Kidney epithelial cell (primary cell): ENCODE measurements at regions not wholly inside any gene's neighbourhood (a gene's known extent, or its start where the extent isn't known, plus 50 kb on each side); places are given as distances from the start of the nearest gene placed in this dataset.

Experiments used
- DNase-seq: peaks from one replicate; pipeline ENCODE4 v3.0.0-alpha.2; 2010; ENCODE audit warnings: low read depth
- H3K27me3 ChIP-seq: 2 replicates; pipeline ENCODE4 v1.6.0; 2011; ENCODE audit warnings: low read length; ENCODE audit not compliant: control insufficient read depth, insufficient read depth
- H3K36me3 ChIP-seq: 2 replicates; pipeline ENCODE4 v1.5.1; 2011; ENCODE audit warnings: low read length; ENCODE audit not compliant: control insufficient read depth, insufficient read depth
- H3K4me3 ChIP-seq: 2 replicates; pipeline ENCODE4 v1.5.1; 2011; ENCODE audit warnings: low read depth, mild to moderate bottlenecking, control low read depth, low read length
- TF ChIP-seq, protein P1 (sequence below): IDR thresholded peaks from 2 replicates; pipeline ENCODE4 v1.5.1; 2011; ENCODE audit warnings: mild to moderate bottlenecking, moderate library complexity, low read length, control low read depth, inconsistent platforms; ENCODE audit not compliant: insufficient read depth, poor library complexity, severe bottlenecking

DNA sequence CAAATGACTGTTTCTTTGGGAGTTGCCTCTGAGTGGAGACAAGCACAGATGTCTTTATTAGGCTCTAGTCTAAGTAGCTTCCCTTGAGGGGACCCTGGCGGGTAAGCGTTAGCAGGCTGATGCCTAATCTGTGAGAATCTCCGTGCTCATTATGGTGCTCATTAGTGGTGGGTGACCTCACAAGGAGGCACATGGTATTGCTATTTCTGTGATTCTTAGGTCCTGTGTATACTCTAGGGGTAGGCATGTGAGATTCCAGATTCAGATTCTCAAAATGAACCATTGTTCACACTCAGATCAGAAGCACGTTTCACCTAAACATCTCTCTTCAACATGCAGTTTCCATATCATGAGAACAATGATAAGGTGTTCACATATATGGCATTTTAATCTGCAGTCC is 809.7 kb downstream of the NR2F2 start:
- Histone ChIP-seq H3K27me3 (no peaks in the 10 kb centered on the region), H3K4me3 (no peak overlapping the region), H3K36me3 (no peaks in the 10 kb centered on the region)
- no peak for DNase-seq
- TF ChIP-seq, protein P1, sequence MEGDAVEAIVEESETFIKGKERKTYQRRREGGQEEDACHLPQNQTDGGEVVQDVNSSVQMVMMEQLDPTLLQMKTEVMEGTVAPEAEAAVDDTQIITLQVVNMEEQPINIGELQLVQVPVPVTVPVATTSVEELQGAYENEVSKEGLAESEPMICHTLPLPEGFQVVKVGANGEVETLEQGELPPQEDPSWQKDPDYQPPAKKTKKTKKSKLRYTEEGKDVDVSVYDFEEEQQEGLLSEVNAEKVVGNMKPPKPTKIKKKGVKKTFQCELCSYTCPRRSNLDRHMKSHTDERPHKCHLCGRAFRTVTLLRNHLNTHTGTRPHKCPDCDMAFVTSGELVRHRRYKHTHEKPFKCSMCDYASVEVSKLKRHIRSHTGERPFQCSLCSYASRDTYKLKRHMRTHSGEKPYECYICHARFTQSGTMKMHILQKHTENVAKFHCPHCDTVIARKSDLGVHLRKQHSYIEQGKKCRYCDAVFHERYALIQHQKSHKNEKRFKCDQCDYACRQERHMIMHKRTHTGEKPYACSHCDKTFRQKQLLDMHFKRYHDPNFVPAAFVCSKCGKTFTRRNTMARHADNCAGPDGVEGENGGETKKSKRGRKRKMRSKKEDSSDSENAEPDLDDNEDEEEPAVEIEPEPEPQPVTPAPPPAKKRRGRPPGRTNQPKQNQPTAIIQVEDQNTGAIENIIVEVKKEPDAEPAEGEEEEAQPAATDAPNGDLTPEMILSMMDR: no peak

DNA sequence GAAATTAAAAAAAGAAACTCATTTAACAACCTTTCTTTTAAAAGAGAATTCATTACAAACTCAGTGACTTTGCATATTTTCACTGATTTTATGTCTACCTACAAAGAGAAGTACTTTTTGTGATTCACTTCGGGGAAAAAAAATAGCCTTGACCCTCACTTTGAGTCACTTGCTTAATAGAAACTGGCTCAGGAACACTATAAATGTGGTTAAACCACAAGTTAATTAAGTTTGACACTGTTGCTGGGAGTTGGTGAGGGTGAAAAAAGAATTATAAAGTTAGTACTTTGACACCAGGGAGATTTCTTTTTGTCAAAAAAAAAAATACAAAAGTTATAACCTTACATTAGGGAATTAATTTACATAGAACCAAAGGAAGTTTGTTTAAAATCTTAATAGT is 810.9 kb downstream of the NR2F2 start:
- DNase-seq: peak; percentile 34
- H3K4me3 ChIP-seq: no peak overlapping the region
- H3K36me3 ChIP-seq: no peaks in the 10 kb centered on the region
- TF ChIP-seq, protein P1: no peak
- no peaks in the 10 kb centered on the region for H3K27me3 ChIP-seq

DNA sequence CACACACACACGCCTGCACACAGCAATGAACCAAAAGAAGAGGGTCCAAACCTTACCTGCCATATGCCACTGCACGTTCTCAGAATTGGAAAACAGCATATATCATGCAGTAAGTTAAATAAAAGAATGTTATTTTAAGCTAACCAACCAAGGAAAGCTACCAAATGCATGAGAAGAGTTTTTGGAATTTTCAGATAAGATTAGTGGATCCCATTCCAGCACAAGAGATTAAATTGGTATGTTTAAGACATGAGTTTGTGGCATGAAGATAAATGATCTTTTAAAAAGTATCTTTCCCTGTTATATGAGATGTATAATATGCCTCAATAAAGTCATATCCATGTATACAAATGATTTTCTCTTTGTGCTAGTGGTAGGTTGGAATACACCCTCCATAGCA is 811.4 kb downstream of the NR2F2 start:
- DNase-seq: no peak
- Histone ChIP-seq H3K4me3 (no peak overlapping the region), H3K27me3 (no peaks in the 10 kb centered on the region), H3K36me3 (no peaks in the 10 kb centered on the region)
- TF ChIP-seq, protein P1: no peak

DNA sequence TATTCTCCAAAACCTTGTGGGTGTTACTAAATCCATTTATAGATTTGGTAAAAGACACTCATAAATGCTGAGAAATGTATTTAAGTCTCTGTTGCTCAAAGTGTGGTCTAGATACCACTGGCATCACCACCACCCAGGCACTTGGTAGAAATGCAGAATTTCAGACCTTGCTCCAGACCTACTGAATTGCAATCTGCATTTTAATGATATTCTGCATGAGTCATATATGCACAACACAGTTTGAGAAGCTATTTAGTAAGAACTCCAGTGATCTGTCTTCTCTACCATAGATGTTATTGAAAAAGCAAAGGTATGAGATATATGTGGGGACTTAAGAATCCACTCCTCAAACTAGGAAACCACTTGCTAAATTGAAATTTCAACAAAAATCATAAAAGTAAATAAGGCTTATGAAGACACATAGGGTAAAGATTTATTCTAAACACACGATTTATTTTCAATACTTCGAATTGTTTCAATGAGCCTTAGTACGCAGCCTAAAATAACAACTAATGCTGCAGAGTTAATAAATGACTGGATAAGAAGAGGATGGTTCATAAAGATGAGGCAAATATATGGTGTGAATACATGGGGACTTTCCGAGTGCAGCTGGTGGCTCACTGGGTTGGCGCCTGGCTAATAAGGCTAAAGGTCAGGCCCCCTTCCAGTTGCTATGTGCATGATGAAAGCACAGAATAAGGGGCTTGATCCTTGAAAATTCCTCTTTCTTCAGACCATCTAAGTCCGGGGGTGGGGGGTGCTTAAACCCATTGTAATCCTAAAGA is 813.3 kb downstream of the NR2F2 start:
- DNase-seq: no peak
- H3K27me3 ChIP-seq: no peaks in the 10 kb centered on the region
- no peaks in the 10 kb centered on the region for H3K36me3 ChIP-seq
- no peak overlapping the region for H3K4me3 ChIP-seq
- TF ChIP-seq, protein P1: no peak

DNA sequence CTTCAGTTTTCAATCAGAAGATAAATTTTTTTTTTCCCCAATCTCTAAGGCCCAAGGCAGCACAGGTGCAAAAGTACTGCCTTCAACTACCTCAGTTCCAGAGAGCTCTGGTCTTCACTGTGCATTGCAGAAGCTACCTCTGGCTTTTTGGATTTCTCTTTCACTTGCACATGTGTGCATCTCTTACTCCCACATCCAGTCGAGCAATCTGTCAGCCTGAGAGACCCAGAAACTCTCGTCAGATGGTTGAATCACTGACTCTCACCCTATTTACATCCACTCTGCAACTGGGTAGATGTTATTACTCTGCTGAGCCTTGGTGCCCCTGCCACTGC is 813.8 kb downstream of the NR2F2 start:
- Histone ChIP-seq H3K4me3 (no peak overlapping the region), H3K27me3 (no peaks in the 10 kb centered on the region), H3K36me3 (no peaks in the 10 kb centered on the region)
- no peak for DNase-seq
- TF ChIP-seq, protein P1: no peak

DNA sequence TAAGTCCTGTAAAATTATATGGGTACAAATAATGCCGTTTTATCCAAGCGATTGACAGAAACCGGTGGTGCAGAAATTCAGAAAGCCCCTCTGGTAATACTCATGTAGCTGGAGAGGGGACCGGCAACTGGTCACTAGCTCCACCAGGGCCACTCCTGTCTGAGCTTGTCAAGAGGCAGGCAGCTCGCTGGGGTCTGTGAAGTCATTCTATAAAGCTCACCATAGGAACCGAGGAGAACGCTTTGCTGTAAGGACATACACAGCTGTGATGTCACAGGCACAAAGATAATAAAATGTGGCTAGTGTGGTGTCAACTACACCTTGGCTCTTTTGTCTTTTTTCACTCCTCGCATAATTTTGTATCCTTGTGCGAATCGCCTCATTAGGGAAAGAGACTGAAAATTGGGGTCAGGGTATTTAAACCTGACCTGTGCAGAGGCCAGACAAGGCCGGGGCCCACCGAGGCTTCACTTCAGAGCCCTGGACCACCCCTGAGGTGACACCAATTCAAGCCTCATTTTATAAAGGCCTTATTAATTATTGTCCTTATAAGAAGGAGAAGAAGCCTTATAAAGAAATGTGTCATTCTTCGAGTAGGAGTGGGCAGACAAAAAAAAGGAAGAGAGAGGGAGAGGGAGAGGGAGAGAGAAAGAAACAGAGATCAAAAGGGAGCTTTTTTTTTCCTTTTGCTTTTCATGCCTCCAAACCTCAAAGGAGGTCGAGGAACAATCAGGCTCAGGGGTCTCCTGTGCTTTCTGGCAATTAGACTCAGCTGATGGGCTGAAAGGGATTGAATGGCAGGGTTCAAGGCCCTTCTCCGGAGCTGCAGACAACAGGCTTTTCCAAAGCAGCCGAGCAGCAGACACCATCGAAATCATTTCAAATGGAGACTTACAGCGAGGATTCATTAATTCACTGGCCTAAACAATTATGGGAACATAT is 813.3 kb upstream of the ARRDC4 start:
- no peak for DNase-seq
- H3K4me3 ChIP-seq: no peak overlapping the region
- H3K36me3 ChIP-seq: no peaks in the 10 kb centered on the region
- H3K27me3 ChIP-seq: no peaks in the 10 kb centered on the region
- TF ChIP-seq, protein P1: no peak
